HuH-7.5 (cell line): ENCODE measurements at regions not wholly inside any gene's neighbourhood (a gene's known extent, or its start where the extent isn't known, plus 50 kb on each side); places are given as distances from the start of the nearest gene placed in this dataset.

Experiments
- DNase-seq: peaks from one replicate; pipeline ENCODE4 v3.0.0; 2011; ENCODE audit warnings: low spot score

DNA sequence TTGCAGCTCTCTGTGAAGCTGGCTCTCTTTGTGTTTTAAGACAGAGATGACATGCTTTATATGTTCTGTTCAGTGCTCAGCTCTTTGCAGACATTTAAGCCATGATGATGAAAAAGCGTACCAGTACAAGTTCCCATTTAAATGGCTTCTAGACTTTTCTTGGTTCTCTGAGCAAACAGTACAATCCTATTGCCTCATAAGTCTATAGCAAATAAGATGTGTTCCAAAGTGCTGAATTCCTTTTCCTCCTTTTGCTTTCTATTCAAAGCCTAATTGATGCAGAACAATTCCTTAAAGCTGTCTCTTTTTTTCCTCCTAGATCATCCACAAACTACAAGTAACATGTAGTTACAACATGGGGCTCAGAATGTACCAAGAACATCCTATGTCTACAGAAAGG, 168.8 kb upstream of the SPATS2L start:
- no peak for DNase-seq

DNA sequence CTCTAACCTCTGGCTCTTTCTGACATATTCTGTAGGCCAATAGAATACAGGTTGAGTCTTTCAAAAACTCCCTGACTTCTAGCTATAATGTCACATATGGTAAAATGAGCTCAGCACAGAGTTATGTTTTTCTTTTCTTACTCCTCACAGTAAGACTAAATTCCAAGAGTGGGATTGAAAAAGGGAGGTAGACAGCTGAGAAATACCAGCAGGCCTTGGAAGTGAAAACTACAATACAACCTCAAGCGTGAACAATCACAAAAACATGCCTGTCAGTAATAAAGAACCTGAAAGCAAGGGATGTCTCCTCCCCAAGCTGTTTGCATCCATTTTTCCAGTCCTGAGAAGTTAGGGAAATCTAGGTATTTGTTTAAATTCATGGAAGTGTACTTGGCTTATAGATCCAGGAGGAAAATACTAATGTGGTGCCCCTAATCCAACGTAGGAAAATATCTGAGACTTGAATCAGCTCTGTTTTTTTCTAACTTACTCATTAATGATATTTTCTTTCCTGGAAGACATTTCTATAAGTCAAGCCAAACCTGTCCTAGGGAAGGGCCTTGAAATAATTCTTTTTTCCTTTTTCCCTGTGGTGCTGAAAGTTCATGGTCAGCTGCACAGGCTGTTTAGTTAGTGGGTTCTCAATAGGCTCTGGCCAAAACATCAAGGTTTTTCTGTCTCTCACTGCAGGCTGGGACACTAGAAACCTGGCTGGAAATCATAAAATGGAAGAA, 167.9 kb upstream of the SPATS2L start:
- DNase-seq, result no peak

DNA sequence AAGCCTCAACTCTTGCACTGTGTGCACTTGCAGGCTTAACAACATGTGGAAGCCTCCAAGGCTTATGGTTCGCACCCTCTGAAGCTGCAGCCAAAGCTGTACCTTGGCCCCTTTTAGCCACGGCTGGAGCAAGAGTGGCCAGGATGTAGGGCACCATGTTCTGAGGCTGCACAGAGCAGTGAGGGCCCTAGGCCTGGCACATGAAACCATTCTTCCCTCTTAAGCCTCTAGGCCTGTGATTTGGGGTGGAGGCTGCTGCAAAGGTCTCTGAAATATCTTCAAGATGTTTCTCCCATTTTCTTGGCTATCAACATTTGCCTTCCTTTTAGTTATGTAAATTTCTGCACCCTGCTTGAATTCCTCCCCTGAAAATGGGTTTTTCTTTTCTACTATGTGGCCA, 161.9 kb upstream of the SPATS2L start:
- DNase-seq, result no peak

DNA sequence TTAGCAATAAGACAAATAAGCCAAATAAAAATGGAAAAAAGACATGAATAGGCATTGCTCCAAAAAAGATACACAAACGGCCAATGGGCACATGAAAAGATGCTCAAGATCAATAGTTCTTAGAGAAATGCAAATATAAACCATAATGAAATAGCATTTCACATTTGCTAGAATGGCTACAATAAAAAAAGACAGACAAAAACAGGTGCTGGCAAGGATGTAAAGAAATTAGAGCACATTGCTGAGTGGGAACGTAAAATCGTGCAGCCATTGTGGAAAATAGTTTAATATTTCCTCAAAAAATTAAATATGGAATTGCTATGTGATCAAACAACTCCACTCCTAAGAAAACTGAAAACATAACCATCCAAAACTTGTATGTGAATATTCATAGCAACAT, 160.0 kb upstream of the SPATS2L start:
- DNase-seq, result no peak

DNA sequence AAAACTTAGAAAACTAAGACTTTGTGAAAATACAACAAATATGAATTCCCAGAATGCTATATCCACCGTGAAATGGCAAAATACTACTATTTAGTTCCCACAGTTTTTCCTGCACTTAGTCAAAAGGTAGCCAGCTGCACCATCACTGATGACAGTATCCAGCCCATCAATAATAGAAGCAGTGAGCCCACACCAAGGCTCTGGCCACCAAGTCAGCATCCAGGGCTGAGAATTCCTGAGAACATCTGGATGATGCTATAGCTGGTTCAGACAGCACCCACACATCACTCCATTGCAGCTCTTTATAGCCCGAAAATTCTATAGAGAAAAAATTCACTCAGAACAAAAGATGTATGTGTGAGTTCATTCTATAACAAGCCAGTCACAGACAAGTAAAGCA, 159.1 kb upstream of the SPATS2L start:
- DNase-seq, result no peak

DNA sequence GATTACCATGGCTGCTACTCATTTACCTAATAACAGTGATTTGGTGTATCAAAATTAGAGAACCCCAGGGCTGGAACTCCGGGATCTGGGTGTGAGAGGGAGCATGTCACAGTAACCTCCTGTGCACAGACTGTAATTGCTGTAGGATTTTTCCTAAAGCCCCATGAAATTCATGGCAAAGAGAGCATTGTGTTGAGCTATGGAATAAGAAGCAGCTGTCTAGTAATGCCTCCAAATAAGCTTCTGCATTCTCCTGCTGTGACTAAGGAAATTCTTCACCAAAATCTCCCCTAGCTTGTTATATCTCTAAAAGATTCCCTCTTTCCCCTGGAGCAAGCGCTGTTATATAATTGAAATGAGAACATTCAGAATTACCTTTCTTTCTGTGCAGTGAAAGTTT, 158.1 kb upstream of the SPATS2L start:
- no peak for DNase-seq

DNA sequence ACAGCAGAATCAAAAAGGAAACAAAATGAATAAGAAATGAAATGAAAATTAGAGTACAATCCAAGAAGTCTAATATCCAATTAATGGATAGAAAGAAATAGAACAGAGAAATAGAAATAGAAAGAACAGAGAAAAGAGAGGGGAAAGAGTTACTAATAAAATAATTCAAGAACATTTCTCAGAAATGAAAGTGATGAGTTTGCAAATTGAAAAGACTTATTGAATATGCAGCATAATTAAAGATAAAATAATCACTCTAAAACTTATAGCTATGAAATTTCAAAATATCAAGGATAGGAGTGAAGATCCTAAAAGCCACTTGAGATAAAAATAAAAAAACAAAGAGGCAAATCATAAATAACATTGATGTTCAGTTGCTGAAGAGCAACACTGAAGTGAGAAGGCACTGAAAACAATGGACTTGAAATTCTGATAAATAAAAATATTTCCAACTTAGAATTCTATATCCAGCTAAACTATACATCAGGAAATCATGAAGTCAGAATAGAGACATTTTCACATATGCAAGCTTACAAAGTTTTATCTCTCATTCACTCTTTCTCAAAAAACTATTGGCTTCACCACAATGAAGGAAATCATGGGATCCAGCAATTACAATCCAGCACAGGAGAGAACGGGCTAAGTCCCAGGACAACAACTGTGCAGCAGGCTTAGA, 155.9 kb upstream of the SPATS2L start:
- no peak for DNase-seq

DNA sequence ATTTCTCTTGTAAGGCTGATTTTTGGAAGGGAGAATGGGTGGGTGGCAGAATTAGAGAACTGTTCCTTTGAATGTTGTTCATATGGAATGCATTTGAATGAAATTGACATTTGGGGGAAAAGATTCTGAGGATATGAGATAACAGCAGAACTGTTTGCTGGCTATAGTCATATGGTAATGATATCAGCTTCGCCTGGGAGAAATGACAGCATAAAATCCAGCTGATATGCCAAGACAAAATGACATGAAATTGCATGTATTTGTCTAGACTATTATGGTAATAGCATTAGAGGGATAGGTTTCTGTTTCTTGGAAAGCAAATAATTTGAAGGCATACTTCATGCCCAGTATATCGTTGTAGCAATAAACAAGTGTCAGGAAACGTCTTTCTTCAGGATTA, 150.8 kb upstream of the SPATS2L start:
- no peak for DNase-seq

DNA sequence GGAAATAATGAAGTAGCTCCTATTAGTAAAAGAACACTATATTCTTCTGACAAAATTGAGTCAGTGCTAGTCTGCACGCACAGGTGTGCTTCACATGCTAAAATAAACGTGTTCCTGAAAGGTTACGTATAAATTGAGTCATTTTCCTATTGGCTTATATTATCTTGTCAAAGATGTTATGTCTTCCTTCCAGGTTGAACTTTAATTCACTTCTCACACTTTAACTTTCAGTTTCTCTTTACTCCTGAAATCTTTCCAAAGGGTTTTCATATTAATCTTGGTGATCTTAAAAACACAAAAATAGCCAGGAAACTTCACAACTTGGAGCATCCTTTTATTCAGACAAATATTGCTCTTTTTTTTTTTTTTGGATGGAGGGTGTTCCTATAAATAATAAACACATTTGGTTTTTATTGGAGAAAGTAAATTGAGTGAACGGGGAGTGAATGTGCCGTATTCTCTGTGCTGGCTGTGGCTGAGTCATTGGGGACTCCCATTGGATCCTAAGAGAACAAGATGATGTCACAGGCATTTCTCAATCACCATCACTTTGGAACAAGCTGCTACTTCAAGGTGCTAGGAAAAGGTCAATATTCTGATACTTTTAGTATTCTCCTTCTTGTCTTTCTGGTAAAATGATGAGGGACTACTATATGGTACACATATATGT, 150.2 kb upstream of the SPATS2L start:
- no peak for DNase-seq

DNA sequence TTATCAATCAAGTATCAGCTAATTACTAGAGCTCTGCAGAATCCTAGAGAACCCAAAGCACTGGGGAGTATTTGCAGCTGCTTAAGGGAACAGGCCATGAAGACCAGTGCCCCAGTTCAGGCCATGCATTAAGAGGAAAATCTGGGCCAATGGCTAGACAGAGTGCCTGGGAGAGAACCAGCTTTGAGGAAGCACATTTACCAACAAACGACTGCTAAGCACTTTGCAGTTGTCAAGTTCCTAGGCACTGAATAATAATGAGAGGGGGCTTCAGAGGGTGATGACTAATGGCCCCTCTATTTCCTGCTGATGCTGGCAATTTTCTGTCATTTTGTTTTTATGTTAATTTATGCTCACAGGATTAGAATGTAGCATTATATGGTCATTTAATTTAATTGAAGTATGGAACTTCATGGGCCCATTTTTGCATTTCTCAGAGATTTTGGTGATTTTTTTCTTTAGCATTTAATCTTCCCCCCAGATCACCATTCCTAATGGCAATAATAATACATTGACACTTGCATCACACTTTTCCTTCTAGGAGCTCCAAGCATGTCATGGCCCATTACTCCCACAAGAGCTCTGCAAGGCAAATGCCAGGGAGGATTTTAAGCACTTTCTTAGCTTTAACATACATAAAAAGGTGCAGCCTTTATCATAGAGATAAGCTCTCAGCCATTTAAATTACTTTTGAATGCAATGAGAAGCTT, 147.7 kb upstream of the SPATS2L start:
- no peak for DNase-seq

DNA sequence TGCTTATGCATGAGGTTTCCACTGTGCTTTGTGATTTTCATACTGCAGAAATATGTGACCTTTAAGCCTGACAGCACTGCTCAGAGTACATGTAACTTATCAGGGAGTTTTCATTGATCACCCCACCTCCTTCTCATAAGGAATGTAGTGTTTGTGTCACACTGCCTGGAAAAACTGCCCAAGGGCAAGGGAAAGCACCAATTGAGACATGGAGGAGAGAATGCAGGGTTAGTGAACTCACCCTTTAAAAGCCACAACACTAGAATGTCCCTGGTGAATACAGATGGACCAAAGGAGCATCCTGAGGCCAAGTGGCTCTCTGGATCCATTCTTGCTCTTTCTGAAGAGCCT, 147.2 kb upstream of the SPATS2L start:
- no peak for DNase-seq

DNA sequence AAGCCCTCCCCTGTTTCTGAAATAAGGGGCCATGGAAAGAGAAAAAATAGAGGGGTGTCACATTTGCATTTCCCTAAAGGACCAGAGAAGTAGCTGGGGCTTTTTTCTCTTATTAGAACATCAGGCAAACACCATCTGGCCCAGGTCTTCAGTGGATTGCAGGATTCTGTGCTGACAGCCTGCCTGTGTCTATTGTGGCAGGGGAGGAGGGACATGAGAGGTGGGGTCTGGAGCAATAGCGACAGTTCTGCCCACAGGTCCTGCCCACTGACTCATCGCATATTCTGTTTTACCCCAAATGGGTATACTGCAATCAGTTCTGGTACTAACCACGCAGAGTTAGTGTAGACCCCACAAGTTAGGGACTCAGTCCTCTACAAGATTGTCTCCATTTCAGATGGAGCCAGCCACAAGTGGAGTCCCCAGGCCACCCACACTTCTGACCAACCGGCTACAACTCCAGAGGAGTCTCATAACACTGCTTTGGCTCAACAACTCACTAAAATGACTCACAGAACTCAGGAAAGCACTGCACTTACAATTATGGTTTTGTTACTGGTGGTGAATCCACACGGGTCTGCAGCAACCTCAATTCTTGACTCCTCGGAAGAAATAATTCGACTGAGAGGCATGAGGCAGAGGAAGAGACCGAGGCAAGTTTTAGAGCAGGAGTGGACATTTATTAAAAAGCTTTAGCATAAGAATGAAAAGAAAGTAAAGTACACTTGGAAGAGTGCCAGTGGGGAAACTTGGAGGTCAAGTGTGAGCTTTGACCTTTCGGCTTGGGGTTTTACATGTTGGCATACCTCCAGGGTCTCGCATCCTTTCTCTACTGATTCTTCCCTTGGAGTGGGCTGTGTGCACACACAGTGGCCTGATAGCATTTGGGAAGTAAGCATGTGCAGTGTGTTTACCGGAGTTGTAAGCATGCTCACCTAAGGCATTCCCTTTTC, 146.4 kb upstream of the SPATS2L start:
- no peak for DNase-seq

DNA sequence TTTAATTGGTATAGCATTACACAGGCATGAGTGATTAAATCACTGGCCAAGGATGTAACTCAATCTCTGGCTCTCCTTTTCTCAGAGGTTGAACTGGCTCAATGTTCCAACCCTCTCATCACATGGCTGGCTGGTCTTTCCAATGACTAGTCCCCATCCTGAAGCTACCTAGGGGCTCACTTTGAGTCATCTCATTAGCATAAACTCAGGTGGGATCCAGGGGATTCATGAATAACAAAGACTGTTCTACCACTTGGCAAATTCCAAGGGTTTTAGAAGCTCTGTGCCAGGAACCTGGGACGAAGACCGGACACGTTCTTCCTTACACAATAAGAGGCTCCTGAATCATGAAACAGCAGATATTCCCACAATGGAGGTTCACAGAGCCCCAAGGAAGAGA, 145.0 kb upstream of the SPATS2L start:
- DNase-seq, result no peak

DNA sequence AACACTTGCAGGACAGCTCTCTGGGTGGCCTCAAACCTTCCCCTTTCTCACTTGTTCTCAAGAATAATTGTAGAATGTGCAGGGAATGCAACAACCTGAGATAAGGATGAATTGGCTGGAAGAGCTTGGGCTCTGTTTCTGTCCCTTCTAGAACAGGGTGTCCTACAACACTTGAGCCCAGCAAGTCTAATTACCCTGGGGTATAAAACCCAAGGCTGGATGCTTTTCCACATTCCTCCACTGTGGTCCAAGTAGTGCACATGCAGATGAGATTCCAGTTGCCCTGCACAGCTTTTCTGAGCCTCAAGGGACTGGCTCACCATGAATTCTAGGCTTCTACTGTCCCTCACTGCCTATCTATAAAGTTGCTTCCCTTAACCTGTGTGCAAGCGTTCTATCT, 140.8 kb upstream of the SPATS2L start:
- no peak for DNase-seq

DNA sequence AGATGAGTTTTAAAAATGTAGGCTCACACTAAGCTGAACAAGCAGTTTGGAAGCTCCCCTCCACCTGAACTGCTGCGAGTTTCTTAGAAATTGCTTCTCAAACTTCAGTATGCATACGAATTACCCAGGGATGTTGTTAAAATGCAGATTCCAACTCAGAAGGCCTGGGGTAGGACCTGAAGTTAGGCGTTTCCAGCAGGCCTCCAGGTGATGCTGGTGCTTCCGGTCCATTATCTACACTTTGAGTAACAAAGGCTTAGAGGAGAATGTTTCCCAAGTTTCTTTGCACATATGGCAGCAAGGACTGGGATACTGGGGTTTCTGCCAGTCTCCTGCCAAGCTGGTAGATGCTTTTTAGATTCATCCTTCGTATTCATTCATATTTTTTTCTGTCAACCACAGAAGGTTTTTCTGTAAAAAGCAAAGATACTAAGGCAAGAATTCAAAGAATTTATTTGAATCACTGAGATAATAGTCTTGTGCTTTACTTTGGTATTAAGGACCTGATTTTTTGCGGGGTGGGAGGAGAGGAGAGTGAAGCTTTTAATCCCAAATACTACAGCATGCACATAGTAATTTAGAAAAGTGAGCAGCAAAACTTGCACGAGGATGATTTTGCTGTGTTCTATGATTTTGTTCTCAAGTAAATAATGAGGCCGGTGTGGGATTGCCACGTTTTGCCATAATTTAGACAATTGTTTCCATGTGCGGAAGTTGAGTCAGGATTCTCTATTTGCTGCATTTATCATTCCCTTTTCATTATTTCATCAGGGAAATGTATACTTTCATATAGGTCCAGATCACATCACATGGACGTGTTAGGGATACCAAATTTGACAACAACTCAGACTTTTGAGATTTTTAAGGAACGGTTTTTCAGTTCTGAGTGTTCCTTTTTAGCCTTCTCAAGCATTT, 137.6 kb upstream of the SPATS2L start:
- DNase-seq, result no peak

DNA sequence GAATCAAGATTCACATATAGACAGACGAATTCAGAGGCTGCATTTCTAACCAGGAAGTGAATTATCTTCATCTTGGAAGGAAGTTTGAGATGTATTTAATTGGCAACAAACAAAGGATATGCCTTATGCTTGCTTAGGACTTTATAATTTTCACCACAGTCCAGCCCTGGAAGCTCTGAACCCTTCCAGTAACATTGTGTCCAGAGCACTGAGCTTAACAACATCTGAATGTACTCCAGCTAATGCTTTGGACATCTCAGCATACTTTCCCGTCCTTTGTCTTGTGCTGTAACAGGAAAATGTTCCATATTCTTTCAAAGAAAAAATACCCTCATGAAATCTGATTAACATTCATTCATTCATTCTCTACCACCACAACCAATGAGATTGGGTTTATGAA, 136.3 kb upstream of the SPATS2L start:
- no peak for DNase-seq

DNA sequence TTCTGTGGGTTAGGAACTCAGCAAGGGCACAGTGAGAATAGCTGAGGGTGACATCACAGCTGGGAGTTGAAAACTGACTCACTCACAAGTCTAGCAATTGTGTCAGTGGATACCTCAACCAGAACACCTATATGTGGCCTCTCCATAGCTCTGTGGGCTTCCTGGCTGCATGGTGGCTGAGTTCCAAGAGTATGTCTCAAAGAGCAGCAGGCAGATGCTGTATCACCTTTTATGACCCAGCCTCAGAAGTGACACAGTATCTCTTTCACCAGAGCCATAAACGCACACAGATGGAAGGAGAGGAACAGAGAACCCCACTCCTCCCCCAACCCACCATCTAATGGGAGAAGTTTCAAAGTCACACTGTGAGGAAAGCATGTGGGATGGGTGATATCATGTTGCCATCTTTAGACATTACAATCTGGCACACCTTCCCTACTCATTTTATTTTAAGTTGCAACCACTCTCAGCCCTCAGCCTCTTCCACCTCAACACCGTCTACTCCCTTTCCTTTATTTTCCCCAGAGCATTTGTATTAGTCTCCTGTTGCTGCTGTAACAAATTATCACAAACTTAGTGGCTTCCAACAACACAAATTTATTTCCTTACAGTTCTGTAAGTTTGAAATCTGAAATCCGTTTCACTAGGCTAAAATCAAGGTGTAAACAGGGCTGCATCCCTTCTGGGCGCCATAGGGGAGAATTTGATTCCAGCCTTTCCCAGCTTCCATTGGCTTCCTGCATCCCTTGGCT, 134.6 kb upstream of the SPATS2L start:
- DNase-seq, result no peak

DNA sequence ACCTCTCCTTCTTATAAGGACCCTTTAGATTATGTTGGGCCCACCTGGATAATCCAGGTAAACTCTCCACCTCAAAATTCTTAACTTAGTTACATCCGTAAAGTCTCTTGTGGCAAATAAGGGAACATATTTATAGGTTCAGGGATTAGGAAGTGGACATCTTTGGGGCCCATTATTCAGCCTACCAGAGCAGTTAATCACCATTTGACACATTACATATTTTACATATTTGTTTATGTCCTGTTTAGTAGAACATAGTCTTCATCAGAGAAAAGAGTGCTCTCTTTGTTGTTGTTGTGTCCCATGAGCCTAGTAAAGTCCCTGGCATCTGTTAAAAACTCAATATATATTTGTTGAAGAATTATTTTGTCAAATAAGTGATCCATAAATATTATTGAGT, 134.0 kb upstream of the SPATS2L start:
- no peak for DNase-seq

DNA sequence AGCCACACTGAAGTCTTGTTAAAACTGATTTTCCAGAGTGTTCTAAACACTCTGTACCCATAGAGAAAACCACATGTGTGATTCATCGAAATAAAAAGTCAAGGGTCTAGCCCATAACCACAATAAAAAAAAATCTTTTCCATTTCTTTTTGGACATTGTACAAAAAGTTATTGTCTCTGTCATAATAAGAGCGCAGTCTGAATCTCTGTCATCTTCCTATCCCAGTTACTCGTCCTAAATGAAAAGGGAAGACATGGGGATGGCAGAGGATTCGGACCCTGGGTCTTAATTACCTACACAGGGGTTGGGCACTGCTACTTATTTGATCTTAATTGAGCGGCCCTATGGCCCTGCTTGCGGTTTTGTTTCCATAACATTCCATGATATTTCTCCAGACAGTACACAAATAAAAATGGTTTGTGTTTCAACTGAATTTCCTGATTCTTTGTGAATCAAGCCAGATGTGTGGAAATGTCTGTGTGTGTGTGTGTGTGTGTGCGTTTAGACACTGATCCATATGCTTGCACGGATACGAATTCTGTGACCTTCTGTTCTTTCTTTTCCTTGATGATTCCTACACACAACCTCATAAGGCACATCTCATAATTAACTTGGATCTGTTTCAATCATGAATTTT, 133.4 kb upstream of the SPATS2L start:
- DNase-seq, result no peak
